ENCODE measurements at regions not wholly inside any gene's neighbourhood (a gene's known extent, or its start where the extent isn't known, plus 50 kb on each side); places are given as distances from the start of the nearest gene placed in this dataset.

- no peak for TF ChIP-seq TARDBP (IDR thresholded peaks at IDR 0.05)
- no peak for TF ChIP-seq ARNT (IDR thresholded peaks at IDR 0.05)
- no peak for TF ChIP-seq FOXM1 (IDR thresholded peaks at IDR 0.05; ENCODE audit: borderline replicate concordance)
Observed at GRCh38 chr14:100640471-100641273, 53.5 kb upstream of the BEGAIN start.
